ENCODE measurements at regions not wholly inside any gene's neighbourhood (a gene's known extent, or its start where the extent isn't known, plus 50 kb on each side); places are given as distances from the start of the nearest gene placed in this dataset.

- Mint-ChIP-seq H3K36me3 (no peaks in the 10 kb centered on the region), H3K27me3 (no peaks in the 10 kb centered on the region), H3K4me1 (ENCODE audit: low read depth in 2 of 2) (no peaks in the 10 kb centered on the region), H3K27ac (no peak overlapping the region), H3K9me3 (peaks cover 12% of the 10 kb centered on the region), H3K4me3 (no peak overlapping the region)
- ATAC-seq = no peak
- no peak for DNase-seq (ENCODE audit: low spot score)
Measured at GRCh38 chr1:191839891-191840290, 318.4 kb upstream of the RGS18 start.

GRCh38 chr1:191851799-191852595 is 306.3 kb upstream of the RGS18 start:
- ATAC-seq (no peak), DNase-seq (ENCODE audit: low spot score) (no peak)
- Mint-ChIP-seq H3K9me3 (peaks cover 11% of the 10 kb centered on the region), H3K27ac (no peak overlapping the region), H3K27me3 (no peaks in the 10 kb centered on the region), H3K36me3 (no peaks in the 10 kb centered on the region), H3K4me1 (ENCODE audit: low read depth in 2 of 2) (no peaks in the 10 kb centered on the region), H3K4me3 (no peak overlapping the region)

DNA sequence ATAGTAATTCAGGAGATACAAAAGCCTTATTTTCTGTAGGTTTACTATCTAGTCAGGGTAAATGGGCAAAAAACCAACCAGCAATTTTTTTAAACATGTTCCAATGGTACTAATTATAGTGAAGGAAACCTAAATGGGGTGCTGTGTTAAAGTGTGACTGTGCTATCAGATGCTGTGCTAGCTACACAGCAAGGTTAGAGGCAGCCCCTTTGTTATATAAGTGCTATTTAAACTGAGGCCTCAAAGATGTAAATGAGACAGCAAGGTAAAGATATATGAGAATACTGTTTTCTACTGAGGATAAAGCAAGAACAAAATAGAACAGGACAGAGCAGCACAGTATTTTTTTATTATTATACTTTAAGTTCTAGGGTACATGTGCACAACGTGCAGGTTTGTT is 305.4 kb upstream of the RGS18 start:
- Mint-ChIP-seq H3K27me3 (no peaks in the 10 kb centered on the region), H3K9me3 (peaks cover 11% of the 10 kb centered on the region), H3K4me3 (no peak overlapping the region), H3K4me1 (ENCODE audit: low read depth in 2 of 2) (no peaks in the 10 kb centered on the region), H3K36me3 (no peaks in the 10 kb centered on the region), H3K27ac (no peak overlapping the region)
- no peak for ATAC-seq
- DNase-seq (ENCODE audit: low spot score) = no peak

- no peak for ATAC-seq
Measured at GRCh38 chr1:191857600-191857999, 300.7 kb upstream of the RGS18 start.

DNA sequence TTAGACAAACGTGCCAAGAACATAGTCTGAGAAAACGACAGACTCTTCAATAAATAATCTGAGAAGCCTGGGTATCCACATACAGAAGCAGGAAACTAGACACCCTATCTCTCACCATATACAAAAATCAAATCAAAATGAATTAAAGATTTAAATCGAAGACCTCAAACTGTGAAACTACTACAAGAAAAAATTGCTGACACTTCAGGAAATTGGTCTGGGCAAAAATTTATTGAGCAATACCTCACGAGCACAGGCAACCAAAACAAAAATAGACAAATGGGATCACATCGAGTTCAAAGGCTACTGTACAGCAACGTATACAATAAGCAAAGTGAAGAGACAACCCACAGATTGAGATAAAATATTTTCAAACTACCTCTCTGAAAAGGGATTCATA is 292.8 kb upstream of the RGS18 start:
- Mint-ChIP-seq H3K27ac (no peak overlapping the region), H3K4me1 (ENCODE audit: low read depth in 2 of 2) (no peaks in the 10 kb centered on the region), H3K27me3 (no peaks in the 10 kb centered on the region), H3K9me3 (peaks cover 23% of the 10 kb centered on the region), H3K36me3 (peaks cover 9% of the 10 kb centered on the region), H3K4me3 (no peak overlapping the region)
- ATAC-seq (no peak), DNase-seq (ENCODE audit: low spot score) (no peak)

More at GRCh38 chr1:191857600-191857999, 300.7 kb upstream of the RGS18 start:
- H3K4me3 Mint-ChIP-seq = no peak overlapping the region
- no peak overlapping the region for H3K27ac Mint-ChIP-seq
- H3K9me3 Mint-ChIP-seq = peaks cover 21% of the 10 kb centered on the region
- no peak for DNase-seq (ENCODE audit: low spot score)
- H3K27me3 Mint-ChIP-seq = no peaks in the 10 kb centered on the region
- no peaks in the 10 kb centered on the region for H3K36me3 Mint-ChIP-seq
- no peaks in the 10 kb centered on the region for H3K4me1 Mint-ChIP-seq (ENCODE audit: low read depth in 2 of 2)

GRCh38 chr1:191866155-191866554 is 292.1 kb upstream of the RGS18 start:
- Mint-ChIP-seq H3K36me3 (peaks cover 9% of the 10 kb centered on the region), H3K27ac (no peak overlapping the region), H3K4me1 (ENCODE audit: low read depth in 2 of 2) (no peaks in the 10 kb centered on the region), H3K9me3 (peaks cover 18% of the 10 kb centered on the region), H3K27me3 (no peaks in the 10 kb centered on the region), H3K4me3 (no peak overlapping the region)
- ATAC-seq (no peak), DNase-seq (ENCODE audit: low spot score) (no peak)

- H3K4me3 Mint-ChIP-seq = no peak overlapping the region
- no peak for ATAC-seq
- H3K27me3 Mint-ChIP-seq = no peaks in the 10 kb centered on the region
- peaks cover 6% of the 10 kb centered on the region for H3K9me3 Mint-ChIP-seq
- no peaks in the 10 kb centered on the region for H3K4me1 Mint-ChIP-seq (ENCODE audit: low read depth in 2 of 2)
- H3K27ac Mint-ChIP-seq = no peak overlapping the region
- peaks cover 9% of the 10 kb centered on the region for H3K36me3 Mint-ChIP-seq
- no peak for DNase-seq (ENCODE audit: low spot score)
Measured at GRCh38 chr1:191869790-191870312, 288.4 kb upstream of the RGS18 start.

DNA sequence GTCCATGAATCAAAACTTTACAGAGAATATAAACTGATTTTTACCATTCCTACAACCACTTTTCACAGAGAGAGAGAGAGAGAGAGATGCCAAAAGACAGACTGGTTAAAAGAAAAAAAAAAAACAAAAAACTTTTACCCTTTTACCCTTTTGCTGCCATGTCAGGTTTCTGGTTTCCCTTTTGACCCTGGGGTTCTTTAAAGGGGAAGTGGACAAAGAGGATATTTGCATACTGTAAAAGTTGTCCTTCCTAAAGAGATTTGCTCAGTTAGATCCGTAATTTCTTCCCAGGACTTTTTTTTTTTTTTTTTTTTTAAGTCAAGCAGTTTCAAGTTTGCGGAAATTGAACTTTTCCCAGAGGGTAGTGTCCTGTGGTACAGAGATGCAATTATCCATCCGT is 287.8 kb upstream of the RGS18 start:
- ATAC-seq (no peak), DNase-seq (ENCODE audit: low spot score) (no peak)
- Mint-ChIP-seq H3K27me3 (no peaks in the 10 kb centered on the region), H3K4me3 (no peak overlapping the region), H3K9me3 (peaks cover 1% of the 10 kb centered on the region), H3K4me1 (ENCODE audit: low read depth in 2 of 2) (no peaks in the 10 kb centered on the region), H3K27ac (no peak overlapping the region), H3K36me3 (peaks cover 5% of the 10 kb centered on the region)

- no peaks in the 10 kb centered on the region for H3K4me1 Mint-ChIP-seq (ENCODE audit: low read depth in 2 of 2)
- no peaks in the 10 kb centered on the region for H3K36me3 Mint-ChIP-seq
- no peak overlapping the region for H3K4me3 Mint-ChIP-seq
- H3K27ac Mint-ChIP-seq = no peak overlapping the region
- ATAC-seq = no peak
- no peaks in the 10 kb centered on the region for H3K9me3 Mint-ChIP-seq
- no peaks in the 10 kb centered on the region for H3K27me3 Mint-ChIP-seq
- no peak for DNase-seq (ENCODE audit: low spot score)
Measured at GRCh38 chr1:191875994-191876393, 282.3 kb upstream of the RGS18 start.

- Mint-ChIP-seq H3K27ac (no peak overlapping the region), H3K4me3 (no peak overlapping the region), H3K27me3 (no peaks in the 10 kb centered on the region), H3K4me1 (ENCODE audit: low read depth in 2 of 2) (no peaks in the 10 kb centered on the region), H3K9me3 (no peaks in the 10 kb centered on the region), H3K36me3 (no peaks in the 10 kb centered on the region)
- DNase-seq (ENCODE audit: low spot score) (no peak), ATAC-seq (no peak)
Measured at GRCh38 chr1:191876631-191877030, 281.6 kb upstream of the RGS18 start.

GRCh38 chr1:191882870-191883269 is 275.4 kb upstream of the RGS18 start:
- Mint-ChIP-seq H3K36me3 (no peaks in the 10 kb centered on the region), H3K27me3 (no peaks in the 10 kb centered on the region), H3K27ac (no peak overlapping the region), H3K9me3 (peaks cover 2% of the 10 kb centered on the region), H3K4me1 (ENCODE audit: low read depth in 2 of 2) (no peaks in the 10 kb centered on the region), H3K4me3 (no peak overlapping the region)
- ATAC-seq (no peak), DNase-seq (ENCODE audit: low spot score) (no peak)

GRCh38 chr1:191886977-191887376 is 271.3 kb upstream of the RGS18 start:
- Mint-ChIP-seq H3K36me3 (no peaks in the 10 kb centered on the region), H3K4me3 (no peak overlapping the region), H3K27ac (no peak overlapping the region), H3K4me1 (ENCODE audit: low read depth in 2 of 2) (no peaks in the 10 kb centered on the region), H3K9me3 (peaks cover 2% of the 10 kb centered on the region), H3K27me3 (no peaks in the 10 kb centered on the region)
- DNase-seq (ENCODE audit: low spot score) (no peak), ATAC-seq (no peak)

GRCh38 chr1:191888996-191889622 is 269.2 kb upstream of the RGS18 start:
- H3K36me3 Mint-ChIP-seq = peaks cover 6% of the 10 kb centered on the region
- no peaks in the 10 kb centered on the region for H3K27me3 Mint-ChIP-seq
- no peak overlapping the region for H3K4me3 Mint-ChIP-seq
- ATAC-seq (no peak), DNase-seq (ENCODE audit: low spot score) (no peak)
- peaks cover 6% of the 10 kb centered on the region for H3K9me3 Mint-ChIP-seq
- no peak overlapping the region for H3K27ac Mint-ChIP-seq
- no peaks in the 10 kb centered on the region for H3K4me1 Mint-ChIP-seq (ENCODE audit: low read depth in 2 of 2)

GRCh38 chr1:191889623-191890003 is 268.6 kb upstream of the RGS18 start:
- DNase-seq (ENCODE audit: low spot score) (no peak), ATAC-seq (no peak)
- H3K36me3 Mint-ChIP-seq = peaks cover 6% of the 10 kb centered on the region
- no peak overlapping the region for H3K4me3 Mint-ChIP-seq
- H3K9me3 Mint-ChIP-seq = peaks cover 6% of the 10 kb centered on the region
- no peak overlapping the region for H3K27ac Mint-ChIP-seq
- no peaks in the 10 kb centered on the region for H3K27me3 Mint-ChIP-seq
- H3K4me1 Mint-ChIP-seq (ENCODE audit: low read depth in 2 of 2) = no peaks in the 10 kb centered on the region

Measured in natural killer cell treated with Interleukin-12 subunit alpha and Interleukin-12 subunit beta and Interleukin-15 and Interleukin-18, amount 100 ng/mL, for 72 hours (primary cell).